ENCODE measurements at regions not wholly inside any gene's neighbourhood (a gene's known extent, or its start where the extent isn't known, plus 50 kb on each side); places are given as distances from the start of the nearest gene placed in this dataset.

GRCh38 chr6:9507136-9507895 lies 907.6 kb downstream of the TFAP2A start:
- TF ChIP-seq, protein P1, sequence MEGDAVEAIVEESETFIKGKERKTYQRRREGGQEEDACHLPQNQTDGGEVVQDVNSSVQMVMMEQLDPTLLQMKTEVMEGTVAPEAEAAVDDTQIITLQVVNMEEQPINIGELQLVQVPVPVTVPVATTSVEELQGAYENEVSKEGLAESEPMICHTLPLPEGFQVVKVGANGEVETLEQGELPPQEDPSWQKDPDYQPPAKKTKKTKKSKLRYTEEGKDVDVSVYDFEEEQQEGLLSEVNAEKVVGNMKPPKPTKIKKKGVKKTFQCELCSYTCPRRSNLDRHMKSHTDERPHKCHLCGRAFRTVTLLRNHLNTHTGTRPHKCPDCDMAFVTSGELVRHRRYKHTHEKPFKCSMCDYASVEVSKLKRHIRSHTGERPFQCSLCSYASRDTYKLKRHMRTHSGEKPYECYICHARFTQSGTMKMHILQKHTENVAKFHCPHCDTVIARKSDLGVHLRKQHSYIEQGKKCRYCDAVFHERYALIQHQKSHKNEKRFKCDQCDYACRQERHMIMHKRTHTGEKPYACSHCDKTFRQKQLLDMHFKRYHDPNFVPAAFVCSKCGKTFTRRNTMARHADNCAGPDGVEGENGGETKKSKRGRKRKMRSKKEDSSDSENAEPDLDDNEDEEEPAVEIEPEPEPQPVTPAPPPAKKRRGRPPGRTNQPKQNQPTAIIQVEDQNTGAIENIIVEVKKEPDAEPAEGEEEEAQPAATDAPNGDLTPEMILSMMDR (IDR thresholded peaks at IDR 0.05): no peak
- no peak for TF ChIP-seq POLR2A (IDR thresholded peaks at IDR 0.05)
